ENCODE measurements at regions not wholly inside any gene's neighbourhood (a gene's known extent, or its start where the extent isn't known, plus 50 kb on each side); places are given as distances from the start of the nearest gene placed in this dataset.

- Histone ChIP-seq H3K27me3 (no peaks in the 10 kb centered on the region), H3K4me1 (no peaks in the 10 kb centered on the region), H3K4me3 (no peak overlapping the region), H3K27ac (no peak overlapping the region), H3K36me3 (no peaks in the 10 kb centered on the region), H3K9me3 (no peaks in the 10 kb centered on the region)
- no peak for DNase-seq (ENCODE audit: extremely low spot score in 2 of 2)
- intact Hi-C loops (cut with DNase I), result no loop called here
- TF ChIP-seq POLR2A (IDR thresholded peaks at IDR 0.05), result no peak
- TF ChIP-seq CTCF (IDR thresholded peaks at IDR 0.05), result no peak
- TF ChIP-seq POLR2AphosphoS5 (IDR thresholded peaks at IDR 0.05; ENCODE audit: insufficient read depth in 1 of 2, low read depth in 1 of 2), result no peak
Measured at GRCh38 chr2:126383800-126384199, 272.2 kb upstream of the GYPC start.

- TF ChIP-seq POLR2AphosphoS5 (IDR thresholded peaks at IDR 0.05; ENCODE audit: insufficient read depth in 1 of 2, low read depth in 1 of 2) (no peak), CTCF (IDR thresholded peaks at IDR 0.05) (no peak), POLR2A (IDR thresholded peaks at IDR 0.05) (no peak)
- DNase-seq (ENCODE audit: extremely low spot score in 2 of 2), result no peak
- intact Hi-C loops (cut with DNase I), result no loop called here
- no peaks in the 10 kb centered on the region for H3K4me1 ChIP-seq
- H3K9me3 ChIP-seq, result no peaks in the 10 kb centered on the region
- no peaks in the 10 kb centered on the region for H3K36me3 ChIP-seq
- no peak overlapping the region for H3K4me3 ChIP-seq
- H3K27me3 ChIP-seq, result no peaks in the 10 kb centered on the region
- no peak overlapping the region for H3K27ac ChIP-seq
Measured at GRCh38 chr2:126385441-126385840, 270.5 kb upstream of the GYPC start.

GRCh38 chr2:126385983-126386382, 270.0 kb upstream of the GYPC start:
- Histone ChIP-seq H3K27ac (no peak overlapping the region), H3K4me1 (no peaks in the 10 kb centered on the region), H3K36me3 (no peaks in the 10 kb centered on the region), H3K4me3 (no peak overlapping the region), H3K27me3 (no peaks in the 10 kb centered on the region), H3K9me3 (no peaks in the 10 kb centered on the region)
- no peak for DNase-seq (ENCODE audit: extremely low spot score in 2 of 2)
- TF ChIP-seq POLR2AphosphoS5 (IDR thresholded peaks at IDR 0.05; ENCODE audit: insufficient read depth in 1 of 2, low read depth in 1 of 2) (no peak), POLR2A (IDR thresholded peaks at IDR 0.05) (no peak)
- intact Hi-C loops (cut with DNase I), result no loop called here

GRCh38 chr2:126389446-126389845, 266.5 kb upstream of the GYPC start:
- intact Hi-C loops (cut with DNase I), result no loop called here
- H3K27me3 ChIP-seq, result no peaks in the 10 kb centered on the region
- no peak overlapping the region for H3K4me3 ChIP-seq
- H3K27ac ChIP-seq, result no peak overlapping the region
- no peak for TF ChIP-seq POLR2AphosphoS5 (IDR thresholded peaks at IDR 0.05; ENCODE audit: insufficient read depth in 1 of 2, low read depth in 1 of 2)
- TF ChIP-seq CTCF (IDR thresholded peaks at IDR 0.05), result no peak
- TF ChIP-seq POLR2A (IDR thresholded peaks at IDR 0.05), result no peak
- no peaks in the 10 kb centered on the region for H3K4me1 ChIP-seq
- DNase-seq (ENCODE audit: extremely low spot score in 2 of 2), result no peak
- no peaks in the 10 kb centered on the region for H3K9me3 ChIP-seq
- no peaks in the 10 kb centered on the region for H3K36me3 ChIP-seq

- Histone ChIP-seq H3K36me3 (no peaks in the 10 kb centered on the region), H3K9me3 (no peaks in the 10 kb centered on the region), H3K4me3 (no peak overlapping the region), H3K27ac (no peak overlapping the region), H3K4me1 (no peaks in the 10 kb centered on the region), H3K27me3 (no peaks in the 10 kb centered on the region)
- intact Hi-C loops (cut with DNase I), result no loop called here
- no peak for DNase-seq (ENCODE audit: extremely low spot score in 2 of 2)
- TF ChIP-seq POLR2A (IDR thresholded peaks at IDR 0.05) (no peak), CTCF (IDR thresholded peaks at IDR 0.05) (no peak), POLR2AphosphoS5 (IDR thresholded peaks at IDR 0.05; ENCODE audit: insufficient read depth in 1 of 2, low read depth in 1 of 2) (no peak)
Measured at GRCh38 chr2:126392889-126393288, 263.1 kb upstream of the GYPC start.

- H3K27ac ChIP-seq, result no peak overlapping the region
- no peaks in the 10 kb centered on the region for H3K9me3 ChIP-seq
- DNase-seq (ENCODE audit: extremely low spot score in 2 of 2), result no peak
- H3K36me3 ChIP-seq, result no peaks in the 10 kb centered on the region
- no peaks in the 10 kb centered on the region for H3K27me3 ChIP-seq
- no peaks in the 10 kb centered on the region for H3K4me1 ChIP-seq
- no peak overlapping the region for H3K4me3 ChIP-seq
- TF ChIP-seq CTCF (IDR thresholded peaks at IDR 0.05) (no peak), POLR2AphosphoS5 (IDR thresholded peaks at IDR 0.05; ENCODE audit: insufficient read depth in 1 of 2, low read depth in 1 of 2) (no peak), POLR2A (IDR thresholded peaks at IDR 0.05) (no peak)
- intact Hi-C loops (cut with DNase I), result no loop called here
Measured at GRCh38 chr2:126399001-126399400, 257.0 kb upstream of the GYPC start.
